Fibroblast of the aortic adventitia (primary cell): ENCODE measurements at regions not wholly inside any gene's neighbourhood (a gene's known extent, or its start where the extent isn't known, plus 50 kb on each side); places are given as distances from the start of the nearest gene placed in this dataset.
"Not testable (repeated sequence)": the region's sequence is repeated elsewhere in the genome, so short reads cannot be mapped to it uniquely, and the experiment has no call there.

Experiments used
- DNase-seq: peaks from one replicate; pipeline ENCODE4 v3.0.0-alpha.2; 2010; ENCODE audit warnings: low read depth
- H3K4me3 ChIP-seq: 2 replicates; pipeline ENCODE4 v1.5.1; 2011; ENCODE audit warnings: low read depth, mild to moderate bottlenecking, control low read depth, low read length, moderate library complexity
- TF ChIP-seq, protein P1 (sequence below): IDR thresholded peaks from 2 replicates; pipeline ENCODE4 v1.5.1; 2011; ENCODE audit warnings: mild to moderate bottlenecking, low read length, control low read depth, inconsistent platforms; ENCODE audit not compliant: insufficient read depth

DNA sequence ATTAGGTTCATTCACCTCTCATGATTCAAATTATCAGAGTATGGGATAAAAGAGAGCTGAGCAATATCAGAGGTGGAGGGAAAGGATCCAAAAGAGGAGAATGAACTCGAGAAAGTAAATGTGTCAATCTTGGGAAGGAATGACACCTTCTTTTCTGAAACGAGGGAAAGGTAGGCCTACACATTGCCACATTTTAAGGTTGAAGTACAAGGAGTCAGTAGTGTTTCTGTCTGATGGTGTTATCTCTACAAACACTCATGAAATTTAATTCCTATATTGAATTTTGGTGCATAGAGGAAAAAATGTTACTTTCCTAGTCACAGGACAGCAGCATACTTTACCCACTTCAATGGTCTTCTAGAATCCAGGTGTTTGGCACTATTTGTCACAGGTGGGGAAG is 90.2 kb downstream of the DNAJB9 start:
- H3K4me3 ChIP-seq: no peak overlapping the region
- DNase-seq: no peak
- TF ChIP-seq, protein P1, sequence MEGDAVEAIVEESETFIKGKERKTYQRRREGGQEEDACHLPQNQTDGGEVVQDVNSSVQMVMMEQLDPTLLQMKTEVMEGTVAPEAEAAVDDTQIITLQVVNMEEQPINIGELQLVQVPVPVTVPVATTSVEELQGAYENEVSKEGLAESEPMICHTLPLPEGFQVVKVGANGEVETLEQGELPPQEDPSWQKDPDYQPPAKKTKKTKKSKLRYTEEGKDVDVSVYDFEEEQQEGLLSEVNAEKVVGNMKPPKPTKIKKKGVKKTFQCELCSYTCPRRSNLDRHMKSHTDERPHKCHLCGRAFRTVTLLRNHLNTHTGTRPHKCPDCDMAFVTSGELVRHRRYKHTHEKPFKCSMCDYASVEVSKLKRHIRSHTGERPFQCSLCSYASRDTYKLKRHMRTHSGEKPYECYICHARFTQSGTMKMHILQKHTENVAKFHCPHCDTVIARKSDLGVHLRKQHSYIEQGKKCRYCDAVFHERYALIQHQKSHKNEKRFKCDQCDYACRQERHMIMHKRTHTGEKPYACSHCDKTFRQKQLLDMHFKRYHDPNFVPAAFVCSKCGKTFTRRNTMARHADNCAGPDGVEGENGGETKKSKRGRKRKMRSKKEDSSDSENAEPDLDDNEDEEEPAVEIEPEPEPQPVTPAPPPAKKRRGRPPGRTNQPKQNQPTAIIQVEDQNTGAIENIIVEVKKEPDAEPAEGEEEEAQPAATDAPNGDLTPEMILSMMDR: no peak

DNA sequence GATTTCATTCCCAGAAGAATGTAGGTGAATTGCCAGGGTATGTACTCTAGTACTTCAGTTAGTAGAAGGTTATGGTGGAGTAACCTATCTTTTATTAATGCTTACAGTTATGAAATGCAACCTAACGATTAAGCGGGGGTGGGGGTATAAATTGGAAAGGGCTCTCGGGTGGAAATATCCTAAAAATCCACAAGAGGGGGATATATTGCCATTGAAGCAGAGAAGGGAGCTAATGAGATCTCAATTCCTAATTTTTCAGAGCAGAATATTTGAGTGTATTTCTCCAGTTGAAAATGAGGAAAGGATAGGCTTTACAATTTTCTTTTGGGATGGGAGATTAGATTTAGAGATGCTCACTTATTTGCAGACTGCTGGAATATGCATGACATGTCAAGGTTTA is 90.8 kb downstream of the DNAJB9 start:
- TF ChIP-seq, protein P1: peak; percentile 30
- DNase-seq: peak; percentile 9

DNA sequence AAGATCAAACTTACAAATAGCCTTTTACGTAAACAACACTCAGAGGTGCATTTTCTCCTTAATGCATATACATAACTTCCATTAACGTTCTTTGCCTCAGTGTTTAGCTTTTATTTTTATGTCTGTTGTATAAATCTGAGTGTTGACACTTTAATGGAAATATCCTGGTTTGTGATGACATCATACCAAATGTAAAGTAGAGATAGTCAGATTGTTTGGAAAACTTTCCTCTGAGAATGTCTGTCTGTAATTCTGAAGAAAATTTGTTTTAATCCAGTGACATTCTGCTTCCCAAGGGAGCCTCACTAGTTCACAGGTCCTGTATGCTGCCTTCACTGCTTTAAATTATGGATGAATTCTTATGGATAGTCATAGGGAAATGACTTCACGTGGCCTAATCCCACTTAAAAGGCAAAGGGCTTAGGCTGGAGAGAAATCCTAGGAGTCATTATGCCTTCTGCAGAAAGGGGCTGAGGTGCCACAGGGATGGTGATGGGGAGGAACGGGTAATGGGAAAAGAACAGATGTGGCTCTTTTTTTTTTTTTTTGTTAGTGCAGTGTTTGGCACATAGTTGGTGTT is 93.2 kb downstream of the DNAJB9 start:
- TF ChIP-seq, protein P1: no peak
- no peak overlapping the region for H3K4me3 ChIP-seq
- DNase-seq: no peak

More for the DNA sequence above, 90.8 kb downstream of the DNAJB9 start:
- H3K4me3 ChIP-seq: no peak overlapping the region

DNA sequence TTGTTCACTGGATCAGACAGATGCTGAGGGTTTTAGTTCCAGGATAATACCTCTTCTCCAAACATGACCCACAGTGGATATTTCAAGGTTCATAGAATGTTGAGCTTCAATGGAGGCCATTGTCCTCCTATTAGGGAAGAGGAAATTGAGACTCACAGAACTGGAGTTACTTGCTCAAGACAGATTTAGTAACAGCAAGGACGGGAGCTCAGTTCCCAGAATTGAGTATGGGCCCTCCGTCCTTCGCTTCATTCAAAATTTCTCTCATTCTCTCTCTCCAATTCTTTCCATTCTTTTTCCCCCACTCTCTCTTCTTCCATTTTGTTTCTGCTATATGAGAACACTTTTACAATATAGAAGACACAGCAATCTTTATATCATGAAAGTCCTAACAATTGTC is 94.0 kb downstream of the DNAJB9 start:
- no peak for DNase-seq
- no peak overlapping the region for H3K4me3 ChIP-seq
- TF ChIP-seq, protein P1: no peak

DNA sequence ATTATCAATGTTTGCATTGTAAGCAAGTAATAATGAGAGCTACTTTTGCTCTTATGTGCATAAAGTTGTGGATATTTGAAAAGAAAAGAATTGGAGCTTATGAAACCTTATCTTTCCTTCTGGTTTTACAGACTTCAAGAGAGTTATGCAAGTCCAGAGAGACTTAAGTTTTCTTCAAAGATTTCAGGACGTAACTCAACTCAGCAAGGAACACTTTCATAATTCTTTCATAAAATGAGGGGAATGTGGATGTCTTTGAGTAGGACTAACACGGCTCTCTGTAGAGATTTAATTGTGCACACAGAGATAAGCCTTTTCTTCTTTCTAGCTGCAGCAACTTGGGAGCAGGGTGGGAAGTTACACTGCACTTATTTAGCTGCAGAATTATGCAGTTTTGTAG is 97.5 kb downstream of the DNAJB9 start:
- TF ChIP-seq, protein P1: no peak
- no peak overlapping the region for H3K4me3 ChIP-seq
- DNase-seq: no peak

DNA sequence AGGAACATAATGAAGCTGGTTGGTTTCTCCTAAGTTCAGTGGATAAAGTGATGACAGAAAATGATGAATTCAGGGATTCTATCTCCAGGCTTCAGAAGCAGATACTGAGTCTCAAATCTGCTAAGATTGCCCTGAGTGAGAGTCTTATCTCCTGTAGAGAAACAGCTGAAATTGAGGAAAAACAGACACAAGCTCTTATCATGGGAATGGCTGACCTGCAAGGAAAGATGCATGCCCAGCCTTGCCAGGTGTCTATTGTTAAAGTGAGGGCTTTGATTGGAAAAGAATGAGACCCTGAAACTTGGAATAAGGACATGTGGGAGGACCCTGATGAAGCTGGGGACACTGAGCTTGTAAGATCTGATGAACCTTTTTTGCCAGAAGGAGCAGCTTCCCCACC is 100.3 kb downstream of the DNAJB9 start:
- TF ChIP-seq, protein P1: no peak
- DNase-seq: no peak
- H3K4me3 ChIP-seq: no peak overlapping the region

DNA sequence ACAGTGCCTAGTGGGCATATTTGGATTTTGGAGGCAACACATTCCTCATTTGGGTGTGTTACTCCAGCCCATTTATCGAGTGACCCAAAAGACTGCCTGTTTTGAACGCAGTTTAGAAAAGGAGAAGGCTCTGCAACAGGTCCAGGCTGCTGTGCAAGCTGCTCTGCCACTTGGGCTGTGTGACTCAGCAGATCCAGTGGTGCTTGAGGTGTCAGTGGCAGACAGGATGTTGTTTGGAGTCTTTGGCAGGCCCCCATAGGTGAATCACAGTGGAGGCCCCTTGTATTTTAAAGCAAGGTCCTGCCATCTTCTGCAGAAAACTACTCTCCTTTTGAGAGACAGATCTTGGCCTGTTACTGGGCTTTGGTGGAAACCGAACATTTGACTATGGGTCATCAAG is 104.0 kb downstream of the DNAJB9 start:
- not testable (repeated sequence) for H3K4me3 ChIP-seq, DNase-seq
